IMR-90 (cell line): ENCODE measurements at regions not wholly inside any gene's neighbourhood (a gene's known extent, or its start where the extent isn't known, plus 50 kb on each side); places are given as distances from the start of the nearest gene placed in this dataset.

ENCODE experiments used
- ATAC-seq: fragments of 200-7000 bp; cut with Tn5 transposase; 2 replicates; pipeline ENCODE4 v1.9.1; 2020; ENCODE audit warnings: low read depth, mild to moderate bottlenecking, moderate library complexity
- BruUV-seq: library from RNA; stranded (reverse); fragments of 400-500 nt; replicated peaks from 2 replicates; lab custom pipeline; 2021; lab: Mats Ljungman, UMichigan
- CTCF ChIA-PET: fragments of 300-600 bp; formaldehyde crosslinking; extraction: SDS; loops from one replicate; lab custom pipeline; 2021; ENCODE audit warnings: antibody characterized with exemption; lab: Yijun Ruan, JAX
- POLR2A ChIA-PET: fragments of 300-600 bp; sonication (Branson Sonifier 250); formaldehyde crosslinking; loops from one replicate; lab custom pipeline; 2022; ENCODE audit warnings: antibody characterized with exemption; ENCODE audit not compliant: unreplicated experiment; lab: Charles Lee
- DNase-seq: peaks from one replicate; pipeline ENCODE4 v3.0.0; 2013
- H2AFZ ChIP-seq: replicated peaks from 2 replicates; pipeline ENCODE3; 2013; ENCODE audit warnings: low read length, mild to moderate bottlenecking; ENCODE audit not compliant: poor library complexity
- H2AK5ac ChIP-seq: 2 replicates; pipeline ENCODE4 v1.6.1; 2013; ENCODE audit warnings: low read depth, low read length, inconsistent platforms
- H2AK9ac ChIP-seq: replicated peaks from 2 replicates; pipeline ENCODE3; 2013; ENCODE audit warnings: mild to moderate bottlenecking, low read depth, low read length, moderate library complexity; ENCODE audit not compliant: poor library complexity
- H2BK120ac ChIP-seq: 2 replicates; pipeline ENCODE4 v1.6.1; 2013; ENCODE audit warnings: low read depth, low read length, inconsistent platforms
- H2BK15ac ChIP-seq: 3 replicates; pipeline ENCODE4 v1.6.1; 2013; ENCODE audit warnings: low read depth, low read length, inconsistent platforms
- H2BK20ac ChIP-seq: 2 replicates; pipeline ENCODE4 v1.6.1; 2013; ENCODE audit warnings: low read depth, mild to moderate bottlenecking, inconsistent platforms, low read length, moderate library complexity
- H2BK5ac ChIP-seq: 2 replicates; pipeline ENCODE4 v1.6.1; 2013; ENCODE audit warnings: mild to moderate bottlenecking, low read depth, low read length, inconsistent platforms; ENCODE audit not compliant: poor library complexity, severe bottlenecking
- H3K14ac ChIP-seq: replicated peaks from 2 replicates; pipeline ENCODE4 v1.6.1; 2013; ENCODE audit warnings: low read depth, low read length, inconsistent platforms
- H3K18ac ChIP-seq: 2 replicates; pipeline ENCODE4 v1.6.1; 2013; ENCODE audit warnings: low read depth, low read length, control low read depth
- H3K23ac ChIP-seq: 2 replicates; pipeline ENCODE4 v1.6.1; 2013; ENCODE audit warnings: low read depth, low read length, inconsistent platforms
- H3K27ac ChIP-seq: 2 replicates; pipeline ENCODE4 v1.5.1; 2013; ENCODE audit warnings: mild to moderate bottlenecking, control low read depth, low read length; ENCODE audit not compliant: insufficient read depth
- H3K27me3 ChIP-seq: 2 replicates; pipeline ENCODE4 v1.6.1; 2013; ENCODE audit warnings: low read length; ENCODE audit not compliant: control insufficient read depth, insufficient read depth
- H3K36me3 ChIP-seq: 2 replicates; pipeline ENCODE4 v1.6.1; 2013; ENCODE audit warnings: low read length, mixed read lengths; ENCODE audit not compliant: control insufficient read depth, insufficient read depth
- H3K4ac ChIP-seq: 2 replicates; pipeline ENCODE4 v1.6.1; 2013; ENCODE audit warnings: low read depth, low read length, inconsistent platforms
- H3K4me1 ChIP-seq: 2 replicates; pipeline ENCODE4 v1.6.1; 2013; ENCODE audit warnings: low read length, mixed read lengths; ENCODE audit not compliant: control insufficient read depth, insufficient read depth
- H3K4me2 ChIP-seq: 2 replicates; pipeline ENCODE4 v1.6.1; 2013; ENCODE audit warnings: low read depth, mild to moderate bottlenecking, control low read depth, low read length, moderate library complexity
- H3K4me3 ChIP-seq: 2 replicates; pipeline ENCODE4 v1.5.1; 2013; ENCODE audit warnings: low read depth, mild to moderate bottlenecking, control low read depth, low read length, moderate library complexity; ENCODE audit not compliant: insufficient read depth
- H3K56ac ChIP-seq: 2 replicates; pipeline ENCODE4 v1.6.1; 2013; ENCODE audit warnings: low read length, inconsistent platforms; ENCODE audit not compliant: insufficient read depth; ENCODE audit errors: extremely low read depth
- H3K79me1 ChIP-seq, 2 experiments: 2 replicates each; pipeline ENCODE4 v1.6.1; 2013; ENCODE audit warnings: low read length in 2 of 2, inconsistent platforms in 1 of 2, low read depth in 1 of 2
- H3K9ac ChIP-seq: 2 replicates; pipeline ENCODE4 v1.6.1; 2013; ENCODE audit warnings: low read depth, low read length, control low read depth
- H3K9me1 ChIP-seq: 2 replicates; pipeline ENCODE4 v1.6.1; 2013; ENCODE audit warnings: low read length, inconsistent platforms; ENCODE audit not compliant: insufficient read depth
- H3K9me3 ChIP-seq: 2 replicates; pipeline ENCODE4 v1.6.1; 2013; ENCODE audit warnings: low read length; ENCODE audit not compliant: control insufficient read depth, insufficient read depth
- H4K20me1 ChIP-seq: 2 replicates; pipeline ENCODE4 v1.6.1; 2013; ENCODE audit warnings: low read length, inconsistent platforms; ENCODE audit not compliant: insufficient read depth
- H4K5ac ChIP-seq: 2 replicates; pipeline ENCODE4 v1.6.1; 2013; ENCODE audit warnings: mild to moderate bottlenecking, low read depth, low read length, control low read depth
- H4K8ac ChIP-seq, 2 experiments: 2 replicates each; pipeline ENCODE4 v1.6.1; 2013; ENCODE audit warnings: low read depth in 2 of 2, low read length in 2 of 2, control low read depth in 1 of 2, inconsistent platforms in 1 of 2
- H4K91ac ChIP-seq: 2 replicates; pipeline ENCODE4 v1.6.1; 2013; ENCODE audit warnings: low read depth, low read length, inconsistent platforms; ENCODE audit not compliant: insufficient read depth
- CEBPB ChIP-seq: IDR thresholded peaks from 2 replicates; pipeline ENCODE4 v1.6.1; 2012; ENCODE audit warnings: low read depth, low read length, improper control_type of control experiment
- CTCF ChIP-seq: conservative IDR thresholded peaks from 2 replicates; pipeline ENCODE4 v1.5.1; 2012; ENCODE audit warnings: mild to moderate bottlenecking, low read depth, low read length, improper control_type of control experiment
- MAFK ChIP-seq: IDR thresholded peaks from 2 replicates; pipeline ENCODE4 v1.6.1; 2012; ENCODE audit warnings: low read depth, low read length, improper control_type of control experiment
- MAZ ChIP-seq: IDR thresholded peaks from 2 replicates; pipeline ENCODE4 v1.6.1; 2012; ENCODE audit warnings: low read depth, mild to moderate bottlenecking, low read length, improper control_type of control experiment, moderate library complexity, borderline replicate concordance
- MXI1 ChIP-seq: IDR thresholded peaks from 2 replicates; pipeline ENCODE4 v1.6.1; 2012; ENCODE audit warnings: low read depth, mild to moderate bottlenecking, low read length, moderate library complexity, borderline replicate concordance
- RCOR1 ChIP-seq: IDR thresholded peaks from 2 replicates; pipeline ENCODE4 v1.6.1; 2012; ENCODE audit warnings: mild to moderate bottlenecking, low read length, improper control_type of control experiment; ENCODE audit not compliant: insufficient replicate concordance
- USF2 ChIP-seq: fragments of 150-350 bp; IDR thresholded peaks from 2 replicates; pipeline ENCODE4 v1.6.1; 2017; ENCODE audit warnings: mild to moderate bottlenecking, antibody characterized with exemption, low read length, low read depth
- WGBS, 2 experiments: methylation state at CpG; one replicate each; pipeline versions ENCODE4 v1.1.5 to v1.1.7; 2013; ENCODE audit warnings: missing lambda C conversion rate in 2 of 2; ENCODE audit not compliant: insufficient read length in 1 of 2; ENCODE audit errors: extremely low coverage in 2 of 2; 5-methylcytosine and 5-hydroxymethylcytosine counted together
- dilution Hi-C: fragments of 300-500 bp; cut with HindIII; formaldehyde crosslinking; loops from one replicate; pipeline ENCODE4 v1.14.3; 2018; ENCODE audit warnings: low sequenced_read_pairs; ENCODE audit not compliant: unreplicated experiment
- in situ Hi-C: fragments of 300-500 bp; cut with MboI; formaldehyde crosslinking; loops from 3 replicates; pipeline ENCODE4 v1.14.3; 2019; ENCODE audit warnings: low sequenced_read_pairs, inconsistent platforms, mixed read lengths
- intact Hi-C: fragments of 100-400 bp; cut with micrococcal nuclease; formaldehyde crosslinking; loops from 2 replicates; pipeline ENCODE4 v1.10.0; 2022

- dilution Hi-C loops (no loop called here), in situ Hi-C loops (no loop called here), intact Hi-C loops (no loop called here)
- ChIA-PET CTCF (no interaction called here), POLR2A (no interaction called here)
- H2AK5ac ChIP-seq = no peak overlapping the region
- WGBS, 2 experiments = 17% methylated on average over 1 of the region's 9 CpGs; no CpG with 5 or more reads in 1 of the 2 experiments
- H2BK15ac ChIP-seq = no peak overlapping the region
- H3K18ac ChIP-seq = no peak overlapping the region
- no peak overlapping the region for H3K56ac ChIP-seq
- H3K9ac ChIP-seq = no peak overlapping the region
- no peaks in the 10 kb centered on the region for H3K36me3 ChIP-seq
- no peak overlapping the region for H3K4me3 ChIP-seq
- no peak for ATAC-seq
- H2AFZ ChIP-seq = no peak overlapping the region
- no peaks in the 10 kb centered on the region for H4K20me1 ChIP-seq
- no TSS peak for BruUV-seq
- H3K4me2 ChIP-seq = no peak overlapping the region
- H3K4ac ChIP-seq = no peak overlapping the region
- no peaks in the 10 kb centered on the region; the same call in 1 of the 2 replicates for H3K9me3 ChIP-seq
- H2AK9ac ChIP-seq = no peak overlapping the region
- no peak overlapping the region for H3K14ac ChIP-seq
- H2BK20ac ChIP-seq = no peak overlapping the region
- no peak overlapping the region for H2BK120ac ChIP-seq
- H3K9me1 ChIP-seq = no peaks in the 10 kb centered on the region
- no peaks in the 10 kb centered on the region for H3K4me1 ChIP-seq
- H2BK5ac ChIP-seq = no peak overlapping the region
- H4K5ac ChIP-seq = no peak overlapping the region
- H3K27ac ChIP-seq = no peak overlapping the region
- no peak for DNase-seq
- H3K27me3 ChIP-seq = peaks cover 39% of the 10 kb centered on the region
- H4K8ac ChIP-seq = no peak overlapping the region
- no peak overlapping the region for H4K91ac ChIP-seq
- no peaks in the 10 kb centered on the region for H3K79me1 ChIP-seq
- TF ChIP-seq CTCF (no peak), MXI1 (no peak), CEBPB (no peak), MAFK (no peak), RCOR1 (no peak), USF2 (no peak), MAZ (no peak)
- H3K23ac ChIP-seq = no peak overlapping the region
These were observed 63.9 kb upstream of the NANOS1 start for GRCh38 chr10:118965645-118966044.
